ENCODE measurements at regions not wholly inside any gene's neighbourhood (a gene's known extent, or its start where the extent isn't known, plus 50 kb on each side); places are given as distances from the start of the nearest gene placed in this dataset.
"Not testable (repeated sequence)": the region's sequence is repeated elsewhere in the genome, so short reads cannot be mapped to it uniquely, and the experiment has no call there.

DNA sequence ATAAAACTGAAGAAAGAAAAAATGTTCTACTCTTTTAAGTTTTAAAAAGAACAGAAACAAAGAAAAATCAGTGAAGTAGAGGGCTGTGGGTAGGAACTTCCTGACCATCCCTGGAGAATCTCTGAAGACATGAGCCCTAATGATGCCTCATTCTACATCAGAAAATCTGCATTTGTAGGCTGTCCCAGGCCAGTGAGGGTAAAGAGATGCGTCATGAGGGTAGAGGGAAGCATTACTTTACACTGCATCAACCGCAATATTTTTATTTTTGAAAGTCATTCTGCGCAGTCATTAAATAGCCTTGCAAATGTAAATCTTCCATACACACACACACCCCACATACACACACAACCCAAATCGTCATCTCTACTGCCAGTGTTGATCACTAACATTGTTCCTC, 82.1 kb upstream of the CABCOCO1 start:
- no peak overlapping the region for H3K4me3 ChIP-seq (ENCODE audit: control insufficient read depth, low read depth, low read length)
- DNase-seq (ENCODE audit: low read depth): no peak
- TF ChIP-seq, protein P1, sequence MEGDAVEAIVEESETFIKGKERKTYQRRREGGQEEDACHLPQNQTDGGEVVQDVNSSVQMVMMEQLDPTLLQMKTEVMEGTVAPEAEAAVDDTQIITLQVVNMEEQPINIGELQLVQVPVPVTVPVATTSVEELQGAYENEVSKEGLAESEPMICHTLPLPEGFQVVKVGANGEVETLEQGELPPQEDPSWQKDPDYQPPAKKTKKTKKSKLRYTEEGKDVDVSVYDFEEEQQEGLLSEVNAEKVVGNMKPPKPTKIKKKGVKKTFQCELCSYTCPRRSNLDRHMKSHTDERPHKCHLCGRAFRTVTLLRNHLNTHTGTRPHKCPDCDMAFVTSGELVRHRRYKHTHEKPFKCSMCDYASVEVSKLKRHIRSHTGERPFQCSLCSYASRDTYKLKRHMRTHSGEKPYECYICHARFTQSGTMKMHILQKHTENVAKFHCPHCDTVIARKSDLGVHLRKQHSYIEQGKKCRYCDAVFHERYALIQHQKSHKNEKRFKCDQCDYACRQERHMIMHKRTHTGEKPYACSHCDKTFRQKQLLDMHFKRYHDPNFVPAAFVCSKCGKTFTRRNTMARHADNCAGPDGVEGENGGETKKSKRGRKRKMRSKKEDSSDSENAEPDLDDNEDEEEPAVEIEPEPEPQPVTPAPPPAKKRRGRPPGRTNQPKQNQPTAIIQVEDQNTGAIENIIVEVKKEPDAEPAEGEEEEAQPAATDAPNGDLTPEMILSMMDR (IDR thresholded peaks at IDR 0.05; ENCODE audit: control insufficient read depth, insufficient read depth, low read depth, low read length, missing control alignments): no peak

DNA sequence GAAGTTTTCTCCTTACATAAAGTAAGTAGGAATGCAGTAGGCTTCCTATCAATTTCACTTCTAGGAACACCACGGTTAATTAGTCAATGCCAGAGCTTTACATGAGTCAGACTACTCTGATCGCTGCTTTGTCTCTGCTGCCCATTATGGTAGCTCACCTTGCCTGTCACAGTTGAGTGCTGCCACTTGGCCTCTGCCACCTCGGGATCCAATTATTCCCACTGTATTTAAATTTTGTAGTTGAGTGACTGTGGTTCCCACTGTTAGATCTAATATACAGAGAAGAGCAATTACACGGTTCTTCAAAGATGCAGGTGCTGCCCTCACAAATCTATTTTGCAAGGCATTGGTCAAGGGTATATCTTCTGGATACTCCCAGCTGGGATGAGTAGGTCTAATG, 92.5 kb upstream of the CABCOCO1 start:
- H3K4me3 ChIP-seq (ENCODE audit: control insufficient read depth, low read depth, low read length); DNase-seq (ENCODE audit: low read depth): not testable (repeated sequence)

- TF ChIP-seq, protein P1 (IDR thresholded peaks at IDR 0.05; ENCODE audit: control insufficient read depth, insufficient read depth, low read depth, low read length, missing control alignments): no peak
- H3K4me3 ChIP-seq (ENCODE audit: control insufficient read depth, low read depth, low read length): no peak overlapping the region
- DNase-seq (ENCODE audit: low read depth): no peak
Measured at GRCh38 chr10:61567729-61568128, 95.0 kb upstream of the CABCOCO1 start.

- no peak for DNase-seq (ENCODE audit: low read depth)
- TF ChIP-seq, protein P1 (IDR thresholded peaks at IDR 0.05; ENCODE audit: control insufficient read depth, insufficient read depth, low read depth, low read length, missing control alignments): no peak
- no peak overlapping the region for H3K4me3 ChIP-seq (ENCODE audit: control insufficient read depth, low read depth, low read length)
Measured at GRCh38 chr10:61565819-61566560, 96.7 kb upstream of the CABCOCO1 start.

- DNase-seq (ENCODE audit: low read depth): no peak
- no peak overlapping the region for H3K4me3 ChIP-seq (ENCODE audit: control insufficient read depth, low read depth, low read length)
- TF ChIP-seq, protein P1 (IDR thresholded peaks at IDR 0.05; ENCODE audit: control insufficient read depth, insufficient read depth, low read depth, low read length, missing control alignments): no peak
Measured at GRCh38 chr10:61564444-61564843, 98.3 kb upstream of the CABCOCO1 start.

- TF ChIP-seq, protein P1 (IDR thresholded peaks at IDR 0.05; ENCODE audit: control insufficient read depth, insufficient read depth, low read depth, low read length, missing control alignments): no peak
- no peak overlapping the region for H3K4me3 ChIP-seq (ENCODE audit: control insufficient read depth, low read depth, low read length)
- no peak for DNase-seq (ENCODE audit: low read depth)
Measured at GRCh38 chr10:61559615-61560014, 103.1 kb upstream of the CABCOCO1 start.

DNA sequence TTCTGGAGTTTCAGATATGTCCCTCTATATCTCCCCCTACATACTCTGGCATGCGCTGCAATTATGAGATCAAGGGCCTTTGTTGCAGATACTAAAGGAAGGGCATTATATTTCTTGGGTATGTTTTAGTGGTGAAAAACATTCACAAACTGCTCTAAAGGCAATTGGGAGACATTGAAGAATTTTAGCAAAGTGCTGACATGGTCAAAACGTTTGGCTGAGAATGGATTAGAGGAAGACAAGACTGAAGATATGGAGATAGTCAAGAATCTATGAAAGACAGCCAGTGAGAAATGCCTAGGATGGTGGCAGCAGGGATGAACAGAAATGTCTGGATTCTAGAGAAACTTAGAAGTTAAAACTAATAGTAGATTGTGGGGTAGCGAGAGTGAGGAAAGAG, 104.5 kb upstream of the CABCOCO1 start:
- TF ChIP-seq, protein P1 (IDR thresholded peaks at IDR 0.05; ENCODE audit: control insufficient read depth, insufficient read depth, low read depth, low read length, missing control alignments): no peak
- H3K4me3 ChIP-seq (ENCODE audit: control insufficient read depth, low read depth, low read length): no peak overlapping the region
- no peak for DNase-seq (ENCODE audit: low read depth)
